ENCODE measurements at regions not wholly inside any gene's neighbourhood (a gene's known extent, or its start where the extent isn't known, plus 50 kb on each side); places are given as distances from the start of the nearest gene placed in this dataset.

- DNase-seq (ENCODE audit: low read depth in 4 of 4, low spot score in 3 of 4): no peak
Measured at GRCh38 chr16:54346041-54346440, 59.5 kb upstream of the IRX3 start.

GRCh38 chr16:54344646-54345630 is 58.4 kb upstream of the IRX3 start:
- DNase-seq (ENCODE audit: low read depth in 4 of 4, low spot score in 3 of 4): no peak

GRCh38 chr16:54342966-54343365 is 56.4 kb upstream of the IRX3 start:
- DNase-seq (ENCODE audit: low read depth in 4 of 4, low spot score in 3 of 4): no peak

GRCh38 chr16:54341892-54342776 is 55.5 kb upstream of the IRX3 start:
- no peak for DNase-seq (ENCODE audit: low read depth in 4 of 4, low spot score in 3 of 4)

- no peak for DNase-seq (ENCODE audit: low read depth in 4 of 4, low spot score in 3 of 4)
Measured at GRCh38 chr16:54340531-54340930, 53.9 kb upstream of the IRX3 start.

- DNase-seq (ENCODE audit: low read depth in 4 of 4, low spot score in 3 of 4): no peak
Measured at GRCh38 chr16:54336631-54337204, 50.1 kb upstream of the IRX3 start.
